OCI-LY7 (cell line): ENCODE measurements at regions not wholly inside any gene's neighbourhood (a gene's known extent, or its start where the extent isn't known, plus 50 kb on each side); places are given as distances from the start of the nearest gene placed in this dataset.

Experiments used
- BruUV-seq: library from RNA; stranded (reverse); fragments of 400-500 nt; replicated peaks from 2 replicates; lab custom pipeline; 2021; lab: Mats Ljungman, UMichigan
- CTCF ChIA-PET: fragments of 300-600 bp; sonication (Branson Sonifier 250); formaldehyde crosslinking; loops from one replicate; lab custom pipeline; 2022; ENCODE audit warnings: antibody characterized with exemption; ENCODE audit not compliant: unreplicated experiment; lab: Charles Lee
- POLR2A ChIA-PET: fragments of 300-600 bp; sonication (Branson Sonifier 250); formaldehyde crosslinking; loops from one replicate; lab custom pipeline; 2022; ENCODE audit warnings: antibody characterized with exemption; lab: Charles Lee
- DNase-seq: peaks from one replicate; pipeline ENCODE4 v3.0.0-alpha.2; 2015; ENCODE audit warnings: low spot score
- H2AFZ ChIP-seq: fragments of 200-600 bp; sonication (generic), shearing (Covaris generic); 2 replicates; pipeline ENCODE4 v1.6.1; 2014; ENCODE audit warnings: mild to moderate bottlenecking, antibody characterized with exemption, low read length, moderate library complexity
- H3K27ac ChIP-seq: fragments of 200-600 bp; sonication (generic); 2 replicates; pipeline ENCODE4 v1.5.1; 2014; ENCODE audit warnings: mixed run types, low read depth, mild to moderate bottlenecking, moderate library complexity, low read length, inconsistent platforms; ENCODE audit not compliant: poor library complexity, severe bottlenecking
- H3K36me3 ChIP-seq: fragments of 200-600 bp; sonication (generic); 2 replicates; pipeline ENCODE4 v1.6.1; 2014; ENCODE audit warnings: mild to moderate bottlenecking, antibody characterized with exemption, low read length, moderate library complexity, mixed read lengths; ENCODE audit not compliant: insufficient read depth
- H3K4me1 ChIP-seq: fragments of 200-600 bp; sonication (generic); 2 replicates; pipeline ENCODE4 v1.5.1; 2014; ENCODE audit warnings: mild to moderate bottlenecking, low read length; ENCODE audit not compliant: insufficient read depth, poor library complexity, severe bottlenecking
- H3K4me2 ChIP-seq: fragments of 200-600 bp; sonication (generic); 2 replicates; pipeline ENCODE4 v1.6.1; 2014; ENCODE audit warnings: mild to moderate bottlenecking, low read length
- H3K4me3 ChIP-seq: fragments of 200-600 bp; sonication (generic); 2 replicates; pipeline ENCODE4 v1.5.1; 2014; ENCODE audit warnings: mild to moderate bottlenecking, low read depth, low read length; ENCODE audit not compliant: poor library complexity, severe bottlenecking
- H3K79me2 ChIP-seq: fragments of 200-600 bp; sonication (generic); 2 replicates; pipeline ENCODE4 v1.6.1; 2016; ENCODE audit warnings: low read depth, mild to moderate bottlenecking, low read length, moderate library complexity, mixed read lengths; ENCODE audit not compliant: insufficient read depth
- H3K9me2 ChIP-seq: fragments of 200-600 bp; sonication (generic); 2 replicates; pipeline ENCODE4 v1.6.1; 2016; ENCODE audit warnings: mild to moderate bottlenecking, low read length, mixed read lengths; ENCODE audit not compliant: insufficient read depth
- H3K9me3 ChIP-seq: fragments of 200-600 bp; sonication (generic); 2 replicates; pipeline ENCODE4 v1.6.1; 2014; ENCODE audit warnings: mild to moderate bottlenecking, mixed run types, low read length, mixed read lengths
- H4K20me1 ChIP-seq: fragments of 200-600 bp; sonication (generic); 2 replicates; pipeline ENCODE4 v1.6.1; 2014; ENCODE audit warnings: mild to moderate bottlenecking, antibody characterized with exemption, low read length, moderate library complexity, mixed read lengths; ENCODE audit not compliant: insufficient read depth
- EZH2phosphoT487 ChIP-seq: fragments of 200-600 bp; sonication (generic); IDR thresholded peaks from 2 replicates; pipeline ENCODE4 v1.6.1; 2018; ENCODE audit warnings: low read depth, borderline replicate concordance, mild to moderate bottlenecking, mixed run types, antibody characterized with exemption, low read length, moderate library complexity, mixed read lengths
- intact Hi-C: fragments of 100-400 bp; cut with micrococcal nuclease; formaldehyde crosslinking; loops from one replicate; pipeline ENCODE4 v1.10.0; 2022; ENCODE audit not compliant: unreplicated experiment
- TF ChIP-seq, protein P1 (sequence below): fragments of 200-600 bp; sonication (generic); conservative IDR thresholded peaks from 2 replicates; pipeline ENCODE4 v1.5.1; 2014; ENCODE audit warnings: mild to moderate bottlenecking, antibody characterized with exemption, low read length, moderate library complexity, mixed read lengths

GRCh38 chr6:91509711-91510110, 922.8 kb upstream of the MAP3K7 start:
- POLR2A ChIA-PET = no interaction called here
- intact Hi-C loops = no loop called here
- TF ChIP-seq, protein P1, sequence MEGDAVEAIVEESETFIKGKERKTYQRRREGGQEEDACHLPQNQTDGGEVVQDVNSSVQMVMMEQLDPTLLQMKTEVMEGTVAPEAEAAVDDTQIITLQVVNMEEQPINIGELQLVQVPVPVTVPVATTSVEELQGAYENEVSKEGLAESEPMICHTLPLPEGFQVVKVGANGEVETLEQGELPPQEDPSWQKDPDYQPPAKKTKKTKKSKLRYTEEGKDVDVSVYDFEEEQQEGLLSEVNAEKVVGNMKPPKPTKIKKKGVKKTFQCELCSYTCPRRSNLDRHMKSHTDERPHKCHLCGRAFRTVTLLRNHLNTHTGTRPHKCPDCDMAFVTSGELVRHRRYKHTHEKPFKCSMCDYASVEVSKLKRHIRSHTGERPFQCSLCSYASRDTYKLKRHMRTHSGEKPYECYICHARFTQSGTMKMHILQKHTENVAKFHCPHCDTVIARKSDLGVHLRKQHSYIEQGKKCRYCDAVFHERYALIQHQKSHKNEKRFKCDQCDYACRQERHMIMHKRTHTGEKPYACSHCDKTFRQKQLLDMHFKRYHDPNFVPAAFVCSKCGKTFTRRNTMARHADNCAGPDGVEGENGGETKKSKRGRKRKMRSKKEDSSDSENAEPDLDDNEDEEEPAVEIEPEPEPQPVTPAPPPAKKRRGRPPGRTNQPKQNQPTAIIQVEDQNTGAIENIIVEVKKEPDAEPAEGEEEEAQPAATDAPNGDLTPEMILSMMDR = no peak
- no peak for TF ChIP-seq EZH2phosphoT487
- CTCF ChIA-PET = no interaction called here
- Histone ChIP-seq H3K27ac (no peak overlapping the region), H4K20me1 (no peaks in the 10 kb centered on the region), H2AFZ (no peak overlapping the region), H3K9me3 (no peaks in the 10 kb centered on the region), H3K36me3 (no peaks in the 10 kb centered on the region), H3K9me2 (no peaks in the 10 kb centered on the region), H3K4me3 (no peak overlapping the region), H3K4me1 (no peaks in the 10 kb centered on the region), H3K79me2 (no peaks in the 10 kb centered on the region), H3K4me2 (no peak overlapping the region)
- no peak for DNase-seq
- no TSS peak for BruUV-seq

- no peaks in the 10 kb centered on the region for H3K9me3 ChIP-seq
- no TSS peak for BruUV-seq
- H2AFZ ChIP-seq = no peak overlapping the region
- ChIA-PET POLR2A (interaction anchor here (0.6 to 0.9 kb wide), 2 partner anchors 187 to 1900 kb away, joined by 3 to 4 read pairs; no protein-coding TSS in a partner anchor), CTCF (no interaction called here)
- no peaks in the 10 kb centered on the region for H3K79me2 ChIP-seq
- no peak overlapping the region for H3K27ac ChIP-seq
- H3K36me3 ChIP-seq = no peaks in the 10 kb centered on the region
- no peaks in the 10 kb centered on the region for H4K20me1 ChIP-seq
- TF ChIP-seq, protein P1 = no peak
- TF ChIP-seq EZH2phosphoT487 = no peak
- H3K4me2 ChIP-seq = no peak overlapping the region
- no peak overlapping the region for H3K4me3 ChIP-seq
- no peaks in the 10 kb centered on the region for H3K4me1 ChIP-seq
- H3K9me2 ChIP-seq = no peaks in the 10 kb centered on the region
- intact Hi-C loops = no loop called here
- DNase-seq = no peak
Measured at GRCh38 chr6:91509039-91509438, 922.2 kb upstream of the MAP3K7 start.

- TF ChIP-seq EZH2phosphoT487 = no peak
- TF ChIP-seq, protein P1 = no peak
- Histone ChIP-seq H3K36me3 (no peaks in the 10 kb centered on the region), H3K9me3 (no peaks in the 10 kb centered on the region), H3K79me2 (no peaks in the 10 kb centered on the region), H3K4me2 (no peak overlapping the region), H3K9me2 (no peaks in the 10 kb centered on the region), H2AFZ (no peak overlapping the region), H3K27ac (no peak overlapping the region), H4K20me1 (no peaks in the 10 kb centered on the region), H3K4me3 (no peak overlapping the region), H3K4me1 (no peaks in the 10 kb centered on the region)
- ChIA-PET CTCF (no interaction called here), POLR2A (no interaction called here)
- BruUV-seq = no TSS peak
- no peak for DNase-seq
- intact Hi-C loops = no loop called here
Measured at GRCh38 chr6:91506509-91506908, 919.6 kb upstream of the MAP3K7 start.
